ENCODE measurements at regions not wholly inside any gene's neighbourhood (a gene's known extent, or its start where the extent isn't known, plus 50 kb on each side); places are given as distances from the start of the nearest gene placed in this dataset.

GRCh38 chr22:48278620-48279460, 1516.4 kb downstream of the TBC1D22A start:
- no peaks in the 10 kb centered on the region for H3K36me3 ChIP-seq (ENCODE audit: control insufficient read depth, insufficient read depth, low read length)
- ChIA-PET CTCF (no interaction called here), POLR2A (no interaction called here)
- no peaks in the 10 kb centered on the region for H3K27me3 ChIP-seq (ENCODE audit: control insufficient read depth, insufficient read depth, low read length)
- DNase-seq (ENCODE audit: low read depth), result no peak
- no peak overlapping the region for H3K4me3 ChIP-seq (ENCODE audit: low read depth, low read length)
- TF ChIP-seq, protein P1, sequence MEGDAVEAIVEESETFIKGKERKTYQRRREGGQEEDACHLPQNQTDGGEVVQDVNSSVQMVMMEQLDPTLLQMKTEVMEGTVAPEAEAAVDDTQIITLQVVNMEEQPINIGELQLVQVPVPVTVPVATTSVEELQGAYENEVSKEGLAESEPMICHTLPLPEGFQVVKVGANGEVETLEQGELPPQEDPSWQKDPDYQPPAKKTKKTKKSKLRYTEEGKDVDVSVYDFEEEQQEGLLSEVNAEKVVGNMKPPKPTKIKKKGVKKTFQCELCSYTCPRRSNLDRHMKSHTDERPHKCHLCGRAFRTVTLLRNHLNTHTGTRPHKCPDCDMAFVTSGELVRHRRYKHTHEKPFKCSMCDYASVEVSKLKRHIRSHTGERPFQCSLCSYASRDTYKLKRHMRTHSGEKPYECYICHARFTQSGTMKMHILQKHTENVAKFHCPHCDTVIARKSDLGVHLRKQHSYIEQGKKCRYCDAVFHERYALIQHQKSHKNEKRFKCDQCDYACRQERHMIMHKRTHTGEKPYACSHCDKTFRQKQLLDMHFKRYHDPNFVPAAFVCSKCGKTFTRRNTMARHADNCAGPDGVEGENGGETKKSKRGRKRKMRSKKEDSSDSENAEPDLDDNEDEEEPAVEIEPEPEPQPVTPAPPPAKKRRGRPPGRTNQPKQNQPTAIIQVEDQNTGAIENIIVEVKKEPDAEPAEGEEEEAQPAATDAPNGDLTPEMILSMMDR (IDR thresholded peaks at IDR 0.05; ENCODE audit: insufficient read depth, low read depth, low read length), result no peak

DNA sequence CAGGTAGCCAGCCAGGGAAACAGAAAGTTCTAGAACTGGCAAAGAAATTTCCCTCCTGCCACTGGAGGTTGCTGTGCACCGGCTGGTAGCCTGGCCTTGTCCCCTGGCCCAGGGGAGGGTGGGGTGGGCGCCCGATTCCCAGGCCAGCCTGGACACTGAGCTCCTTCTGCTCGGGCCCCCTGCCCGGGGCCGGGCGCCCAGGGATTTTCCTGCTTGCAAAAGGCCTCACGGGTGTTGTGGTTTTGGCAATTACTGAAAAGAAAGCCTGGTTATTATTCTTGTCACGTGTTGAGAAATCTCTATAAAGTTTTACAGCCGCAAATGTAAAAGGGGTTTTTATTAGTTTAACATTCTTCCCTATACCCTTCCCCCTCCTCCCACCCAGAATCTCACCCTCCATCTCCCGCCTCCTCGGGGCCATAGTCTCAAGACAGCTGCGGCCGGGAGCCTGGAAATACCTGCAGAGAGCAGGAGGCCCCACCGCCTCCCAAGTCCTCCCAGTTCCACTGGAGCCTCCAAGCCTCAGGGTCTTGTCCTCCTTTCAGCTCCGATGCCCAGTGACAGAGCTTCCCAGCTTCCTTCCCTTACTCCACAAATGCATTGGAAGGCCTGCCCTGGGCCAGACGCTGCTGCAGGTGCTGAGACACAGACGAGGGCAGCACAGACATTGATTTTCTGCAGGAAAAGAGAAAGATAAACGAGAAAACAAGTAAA, 1515.6 kb downstream of the TBC1D22A start:
- H3K36me3 ChIP-seq (ENCODE audit: control insufficient read depth, insufficient read depth, low read length), result no peaks in the 10 kb centered on the region
- H3K4me3 ChIP-seq (ENCODE audit: low read depth, low read length), result no peak overlapping the region
- ChIA-PET POLR2A (no interaction called here), CTCF (no interaction called here)
- TF ChIP-seq, protein P1 (IDR thresholded peaks at IDR 0.05; ENCODE audit: insufficient read depth, low read depth, low read length), result no peak
- H3K27me3 ChIP-seq (ENCODE audit: control insufficient read depth, insufficient read depth, low read length), result no peaks in the 10 kb centered on the region
- no peak for DNase-seq (ENCODE audit: low read depth)

DNA sequence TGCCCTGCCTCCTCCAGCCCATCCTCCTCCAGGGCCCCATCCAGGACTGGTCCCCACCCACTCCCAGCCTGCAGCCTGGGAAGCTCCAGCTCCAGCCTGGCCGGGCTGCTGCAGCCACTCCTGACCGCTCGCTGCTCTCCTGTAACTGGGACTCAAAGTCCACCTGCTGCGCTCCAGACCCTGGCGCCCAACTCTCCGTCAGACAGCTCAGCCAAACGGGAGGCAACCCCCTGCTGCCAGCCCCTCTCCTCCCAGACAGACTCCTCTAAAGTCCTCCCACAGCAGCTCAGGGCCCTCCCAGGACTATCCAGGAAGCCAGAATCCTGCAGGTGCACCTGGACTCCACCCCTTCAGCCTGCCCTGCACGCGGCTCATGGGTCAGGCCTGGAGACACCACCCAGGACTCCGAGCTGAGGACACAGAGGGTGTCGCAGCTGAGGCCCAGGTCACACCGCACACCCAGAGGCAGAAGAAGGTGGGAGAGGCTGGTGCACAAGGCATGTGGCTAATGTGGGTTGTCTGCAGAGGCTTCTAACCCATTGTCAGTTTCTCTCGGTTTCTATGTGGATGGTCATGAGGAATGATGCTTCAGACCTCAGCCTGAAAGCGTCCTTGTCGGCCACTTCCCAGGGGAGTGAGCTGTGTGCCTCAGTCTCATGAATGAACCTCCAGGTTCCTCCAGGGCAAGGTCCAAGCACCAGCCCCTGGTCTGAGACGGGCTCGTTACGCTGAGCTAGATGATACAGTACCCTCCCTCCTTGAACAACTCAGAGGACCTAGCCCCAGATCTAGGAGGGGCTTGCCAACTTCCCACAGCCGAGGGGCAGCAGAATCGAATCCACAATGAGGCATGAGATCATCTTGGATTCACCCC, 1514.8 kb downstream of the TBC1D22A start:
- TF ChIP-seq, protein P1 (IDR thresholded peaks at IDR 0.05; ENCODE audit: insufficient read depth, low read depth, low read length), result no peak
- ChIA-PET POLR2A (no interaction called here), CTCF (no interaction called here)
- H3K36me3 ChIP-seq (ENCODE audit: control insufficient read depth, insufficient read depth, low read length), result no peaks in the 10 kb centered on the region
- H3K4me3 ChIP-seq (ENCODE audit: low read depth, low read length), result no peak overlapping the region
- no peak for DNase-seq (ENCODE audit: low read depth)
- H3K27me3 ChIP-seq (ENCODE audit: control insufficient read depth, insufficient read depth, low read length), result no peaks in the 10 kb centered on the region

DNA sequence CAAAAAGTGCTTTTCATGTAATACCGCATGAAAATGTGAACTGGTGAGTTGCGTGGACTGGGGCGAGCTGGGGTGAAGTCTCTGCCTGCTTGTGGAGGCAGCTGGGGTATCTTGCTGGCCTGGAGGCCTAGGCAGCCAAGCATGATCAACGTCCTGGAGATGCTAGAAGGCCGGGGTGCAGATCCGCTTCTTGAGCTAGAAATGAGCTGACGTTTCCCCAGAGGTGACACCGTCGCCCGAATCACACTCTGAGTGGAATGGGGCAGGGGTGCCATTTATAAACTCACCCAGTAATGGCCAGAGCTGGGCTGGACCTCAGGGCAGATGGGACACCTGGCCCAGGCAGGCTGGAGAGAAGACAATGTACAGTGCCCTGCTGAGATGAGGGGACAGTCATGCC, 1513.0 kb downstream of the TBC1D22A start:
- no peak for DNase-seq (ENCODE audit: low read depth)
- Histone ChIP-seq H3K4me3 (ENCODE audit: low read depth, low read length) (no peak overlapping the region), H3K27me3 (ENCODE audit: control insufficient read depth, insufficient read depth, low read length) (no peaks in the 10 kb centered on the region), H3K36me3 (ENCODE audit: control insufficient read depth, insufficient read depth, low read length) (no peaks in the 10 kb centered on the region)
- TF ChIP-seq, protein P1 (IDR thresholded peaks at IDR 0.05; ENCODE audit: insufficient read depth, low read depth, low read length), result no peak
- CTCF ChIA-PET, result no interaction called here
- POLR2A ChIA-PET, result no interaction called here

DNA sequence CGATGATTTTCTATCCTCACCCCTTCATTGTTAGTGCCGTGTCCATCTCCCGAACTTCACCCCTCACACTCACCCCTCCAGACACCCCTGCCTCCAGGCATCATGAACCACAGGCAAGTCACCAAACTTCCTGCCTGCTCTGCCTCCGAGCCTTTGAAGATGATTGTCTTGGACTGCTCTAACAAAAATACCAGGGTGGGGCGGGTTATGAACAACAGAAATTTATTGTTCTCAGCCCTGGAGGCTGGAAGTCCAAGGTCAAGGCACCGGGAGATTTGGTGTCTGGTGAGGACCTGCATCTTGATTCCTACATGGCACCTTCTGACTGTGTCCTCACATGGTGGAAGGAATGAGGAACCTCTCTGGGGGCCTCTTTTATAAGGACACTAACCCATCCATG, 1508.3 kb downstream of the TBC1D22A start:
- H3K36me3 ChIP-seq (ENCODE audit: control insufficient read depth, insufficient read depth, low read length), result no peaks in the 10 kb centered on the region
- H3K27me3 ChIP-seq (ENCODE audit: control insufficient read depth, insufficient read depth, low read length), result no peaks in the 10 kb centered on the region
- ChIA-PET POLR2A (no interaction called here), CTCF (no interaction called here)
- TF ChIP-seq, protein P1 (IDR thresholded peaks at IDR 0.05; ENCODE audit: insufficient read depth, low read depth, low read length), result no peak
- no peak overlapping the region for H3K4me3 ChIP-seq (ENCODE audit: low read depth, low read length)
- DNase-seq (ENCODE audit: low read depth), result no peak

Measured in BJ (cell line).